K562 (cell line): ENCODE measurements at regions not wholly inside any gene's neighbourhood (a gene's known extent, or its start where the extent isn't known, plus 50 kb on each side); places are given as distances from the start of the nearest gene placed in this dataset.

ENCODE experiments used
- ATF7 ChIP-seq: fragments of 450-650 bp; IDR thresholded peaks from 2 replicates; pipeline ENCODE4 v1.7.1; 2014; ENCODE audit warnings: mild to moderate bottlenecking, moderate library complexity
- EZH2 ChIP-seq: IDR thresholded peaks from 2 replicates; pipeline ENCODE4 v1.6.1; 2012; ENCODE audit warnings: low read depth, mild to moderate bottlenecking, inconsistent platforms, low read length, borderline replicate concordance
- GABPA ChIP-seq: fragments of 200-800 bp; sonication (Bioruptor generic); conservative IDR thresholded peaks from 2 replicates; pipeline ENCODE4 v1.6.1; 2016; ENCODE audit warnings: low read depth, missing genetic modification characterization, missing compliant biosample characterization
- HCFC1 ChIP-seq: IDR thresholded peaks from 2 replicates; pipeline ENCODE4 v1.6.1; 2012; ENCODE audit warnings: low read depth, low read length, improper control_type of control experiment
- JUND ChIP-seq, 2 experiments: IDR thresholded peaks; 2 replicates in 1 of 2; 3 replicates in 1 of 2; pipeline ENCODE4 v1.6.1; 2011; ENCODE audit warnings: borderline replicate concordance in 2 of 2, low read depth in 2 of 2, low read length in 2 of 2, improper control_type of control experiment in 1 of 2, missing biosample characterization in 1 of 2, missing genetic modification characterization in 1 of 2, missing genetic modification reagents in 1 of 2
- POLR2AphosphoS5 ChIP-seq: IDR thresholded peaks from 2 replicates; pipeline ENCODE4 v1.6.1; 2011; ENCODE audit warnings: mild to moderate bottlenecking, low read depth, low read length, moderate library complexity; ENCODE audit not compliant: control insufficient read depth, insufficient read depth
- ZNF197 ChIP-seq: fragments of 200-800 bp; sonication (Bioruptor generic); IDR thresholded peaks from 2 replicates; pipeline ENCODE4 v1.6.1; 2016; ENCODE audit warnings: low read depth, missing genetic modification characterization, missing compliant biosample characterization
- ZNF766 ChIP-seq: fragments of 200-800 bp; sonication (Bioruptor generic); conservative IDR thresholded peaks from 2 replicates; pipeline ENCODE4 v1.6.1; 2016; ENCODE audit warnings: missing genetic modification characterization, missing compliant biosample characterization
- ZZZ3 ChIP-seq: fragments of 450-650 bp; IDR thresholded peaks from 2 replicates; pipeline ENCODE4 v1.6.1; 2016; ENCODE audit warnings: antibody characterized with exemption, mild to moderate bottlenecking, moderate library complexity
- TF ChIP-seq, protein P1 (sequence below), 3 experiments: IDR thresholded peaks in 2 of 3; conservative IDR thresholded peaks in 1 of 3; 2 replicates each; pipeline ENCODE4 v1.5.1; 2011 to 2012; ENCODE audit warnings: low read length in 3 of 3, mild to moderate bottlenecking in 3 of 3, control low read depth in 2 of 3, improper control_type of control experiment in 1 of 3, inconsistent platforms in 1 of 3, low read depth in 1 of 3, mixed read lengths in 1 of 3, moderate library complexity in 1 of 3; ENCODE audit not compliant: insufficient read depth in 2 of 3
- TF ChIP-seq, protein P2 (sequence below): fragments of 450-650 bp; conservative IDR thresholded peaks from 2 replicates; pipeline ENCODE4 v1.6.1; 2016; ENCODE audit warnings: missing genetic modification characterization, low read depth, mild to moderate bottlenecking, missing compliant biosample characterization, moderate library complexity

DNA sequence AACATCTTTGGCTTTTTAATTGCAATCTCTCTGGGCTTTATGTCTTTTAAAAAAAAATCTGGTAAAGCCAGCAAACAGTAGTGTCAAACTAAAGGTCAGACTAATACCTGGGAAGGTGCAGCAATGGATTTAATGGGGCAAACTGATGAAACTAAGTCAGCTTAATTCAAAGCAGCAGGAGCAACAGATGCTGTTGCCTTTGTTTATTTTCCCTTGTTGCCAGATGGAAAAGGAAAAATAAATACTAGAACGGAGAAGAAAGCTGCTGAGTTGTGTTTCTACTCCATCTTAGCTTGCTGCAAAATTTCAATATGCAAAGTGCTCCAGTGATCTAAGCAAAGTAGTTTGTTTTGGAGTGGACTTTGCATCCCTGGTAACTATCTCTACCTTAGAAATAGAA is 1097.8 kb downstream of the PCDH17 start:
- no peak for TF ChIP-seq JUND (IDR thresholded peaks at IDR 0.05; ENCODE audit: borderline replicate concordance, low read depth, low read length)
- TF ChIP-seq JUND (tag; IDR thresholded peaks at IDR 0.05; ENCODE audit: borderline replicate concordance, low read depth, low read length) = no peak
- TF ChIP-seq POLR2AphosphoS5 = no peak
- TF ChIP-seq HCFC1 = no peak
- TF ChIP-seq ZNF766 (CRISPR knock-in tag) = no peak
- TF ChIP-seq ZZZ3 = no peak
- no peak for TF ChIP-seq GABPA (tag)
- TF ChIP-seq ATF7 = no peak
- TF ChIP-seq ZNF197 (CRISPR knock-in tag) = no peak
- TF ChIP-seq, protein P1, sequence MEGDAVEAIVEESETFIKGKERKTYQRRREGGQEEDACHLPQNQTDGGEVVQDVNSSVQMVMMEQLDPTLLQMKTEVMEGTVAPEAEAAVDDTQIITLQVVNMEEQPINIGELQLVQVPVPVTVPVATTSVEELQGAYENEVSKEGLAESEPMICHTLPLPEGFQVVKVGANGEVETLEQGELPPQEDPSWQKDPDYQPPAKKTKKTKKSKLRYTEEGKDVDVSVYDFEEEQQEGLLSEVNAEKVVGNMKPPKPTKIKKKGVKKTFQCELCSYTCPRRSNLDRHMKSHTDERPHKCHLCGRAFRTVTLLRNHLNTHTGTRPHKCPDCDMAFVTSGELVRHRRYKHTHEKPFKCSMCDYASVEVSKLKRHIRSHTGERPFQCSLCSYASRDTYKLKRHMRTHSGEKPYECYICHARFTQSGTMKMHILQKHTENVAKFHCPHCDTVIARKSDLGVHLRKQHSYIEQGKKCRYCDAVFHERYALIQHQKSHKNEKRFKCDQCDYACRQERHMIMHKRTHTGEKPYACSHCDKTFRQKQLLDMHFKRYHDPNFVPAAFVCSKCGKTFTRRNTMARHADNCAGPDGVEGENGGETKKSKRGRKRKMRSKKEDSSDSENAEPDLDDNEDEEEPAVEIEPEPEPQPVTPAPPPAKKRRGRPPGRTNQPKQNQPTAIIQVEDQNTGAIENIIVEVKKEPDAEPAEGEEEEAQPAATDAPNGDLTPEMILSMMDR (IDR thresholded peaks at IDR 0.05 in 2 of 3, conservative IDR thresholded peaks at IDR 0.05 in 1 of 3; ENCODE audit: insufficient read depth in 2 of 3, low read depth in 1 of 3, low read length in 3 of 3) = no peak
- no peak for TF ChIP-seq EZH2
- TF ChIP-seq, protein P2, sequence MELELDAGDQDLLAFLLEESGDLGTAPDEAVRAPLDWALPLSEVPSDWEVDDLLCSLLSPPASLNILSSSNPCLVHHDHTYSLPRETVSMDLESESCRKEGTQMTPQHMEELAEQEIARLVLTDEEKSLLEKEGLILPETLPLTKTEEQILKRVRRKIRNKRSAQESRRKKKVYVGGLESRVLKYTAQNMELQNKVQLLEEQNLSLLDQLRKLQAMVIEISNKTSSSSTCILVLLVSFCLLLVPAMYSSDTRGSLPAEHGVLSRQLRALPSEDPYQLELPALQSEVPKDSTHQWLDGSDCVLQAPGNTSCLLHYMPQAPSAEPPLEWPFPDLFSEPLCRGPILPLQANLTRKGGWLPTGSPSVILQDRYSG (tag) = no peak
